ENCODE measurements at regions not wholly inside any gene's neighbourhood (a gene's known extent, or its start where the extent isn't known, plus 50 kb on each side); places are given as distances from the start of the nearest gene placed in this dataset.
"Not testable (repeated sequence)": the region's sequence is repeated elsewhere in the genome, so short reads cannot be mapped to it uniquely, and the experiment has no call there.

- intact Hi-C loops (cut with DNase I; ENCODE audit: low total_unique reads), result no loop called here
- TF ChIP-seq CTCF (IDR thresholded peaks at IDR 0.05) (no peak), POLR2A (IDR thresholded peaks at IDR 0.05) (no peak)
These were observed 334.9 kb upstream of the DAB2 start for GRCh38 chr5:39759701-39760100.

GRCh38 chr5:39758426-39758825, 333.6 kb upstream of the DAB2 start:
- intact Hi-C loops (cut with DNase I; ENCODE audit: low total_unique reads), result no loop called here
- 76 to 80% methylated on average over 3 of the region's 3 CpGs for WGBS, 2 donors
- no peak for DNase-seq (ENCODE audit: low spot score in 2 of 2)
- no peak for TF ChIP-seq CTCF (IDR thresholded peaks at IDR 0.05)
- no peak for TF ChIP-seq POLR2A (IDR thresholded peaks at IDR 0.05)
- H3K4me3 ChIP-seq (ENCODE audit: low read depth, poor library complexity, severe bottlenecking), result no peak overlapping the region

More at GRCh38 chr5:39759701-39760100, 334.9 kb upstream of the DAB2 start:
- no peak for DNase-seq (ENCODE audit: low spot score in 2 of 2)
- no peak overlapping the region for H3K4me3 ChIP-seq (ENCODE audit: low read depth, poor library complexity, severe bottlenecking)

DNA sequence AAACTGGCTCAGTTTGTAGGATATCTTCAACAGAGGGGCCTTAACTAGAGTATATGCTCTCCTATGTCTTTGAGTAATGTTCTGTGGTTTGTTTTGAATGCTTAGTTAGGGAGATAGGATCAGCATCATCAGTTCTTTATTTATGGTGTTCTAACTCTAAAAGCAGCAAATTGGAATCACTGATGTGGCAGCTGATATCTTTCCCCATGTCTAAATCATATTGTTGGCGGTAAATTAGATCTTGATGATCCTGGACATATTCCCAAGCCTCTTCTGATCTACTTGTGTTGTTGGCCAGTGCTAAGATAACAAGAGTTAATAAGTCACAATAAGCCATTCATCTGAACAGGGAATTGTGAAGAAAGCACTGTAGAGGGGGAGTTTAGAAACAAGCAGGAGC, 332.4 kb upstream of the DAB2 start:
- WGBS, 2 donors, result 69 to 88% methylated on average over 1 of the region's 1 CpG
- H3K4me3 ChIP-seq (ENCODE audit: low read depth, poor library complexity, severe bottlenecking), result no peak overlapping the region
- intact Hi-C loops (cut with DNase I; ENCODE audit: low total_unique reads), result no loop called here
- TF ChIP-seq CTCF (IDR thresholded peaks at IDR 0.05), result no peak
- TF ChIP-seq POLR2A (IDR thresholded peaks at IDR 0.05), result no peak
- DNase-seq (ENCODE audit: low spot score in 2 of 2), result no peak

GRCh38 chr5:39755986-39756385, 331.2 kb upstream of the DAB2 start:
- intact Hi-C loops (cut with DNase I; ENCODE audit: low total_unique reads), result no loop called here
- no peak overlapping the region for H3K4me3 ChIP-seq (ENCODE audit: low read depth, poor library complexity, severe bottlenecking)
- no peak for TF ChIP-seq CTCF (IDR thresholded peaks at IDR 0.05)
- no peak for TF ChIP-seq POLR2A (IDR thresholded peaks at IDR 0.05)
- no peak for DNase-seq (ENCODE audit: low spot score in 2 of 2)

DNA sequence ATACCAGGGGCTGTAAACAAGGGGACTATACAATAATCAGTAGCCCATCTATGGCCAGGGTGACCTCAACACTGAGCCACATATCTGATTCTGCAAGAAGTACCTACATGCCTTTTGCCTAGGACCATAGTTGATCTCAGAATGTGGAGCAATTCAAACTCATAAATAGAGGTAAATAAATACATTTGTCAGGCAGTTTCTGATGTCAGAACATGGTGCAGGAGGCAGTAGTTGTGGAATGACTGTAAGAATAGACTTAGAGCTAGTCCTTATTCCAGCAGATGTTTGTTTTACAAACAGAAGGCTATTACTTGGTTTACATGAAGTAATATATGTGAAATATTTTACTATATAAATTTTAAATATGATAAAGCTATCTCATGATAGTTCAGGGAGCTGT, 330.7 kb upstream of the DAB2 start:
- intact Hi-C loops (cut with DNase I; ENCODE audit: low total_unique reads), result no loop called here
- no peak for DNase-seq (ENCODE audit: low spot score in 2 of 2)
- TF ChIP-seq POLR2A (IDR thresholded peaks at IDR 0.05), result no peak
- no peak for TF ChIP-seq CTCF (IDR thresholded peaks at IDR 0.05)
- H3K4me3 ChIP-seq (ENCODE audit: low read depth, poor library complexity, severe bottlenecking), result no peak overlapping the region

DNA sequence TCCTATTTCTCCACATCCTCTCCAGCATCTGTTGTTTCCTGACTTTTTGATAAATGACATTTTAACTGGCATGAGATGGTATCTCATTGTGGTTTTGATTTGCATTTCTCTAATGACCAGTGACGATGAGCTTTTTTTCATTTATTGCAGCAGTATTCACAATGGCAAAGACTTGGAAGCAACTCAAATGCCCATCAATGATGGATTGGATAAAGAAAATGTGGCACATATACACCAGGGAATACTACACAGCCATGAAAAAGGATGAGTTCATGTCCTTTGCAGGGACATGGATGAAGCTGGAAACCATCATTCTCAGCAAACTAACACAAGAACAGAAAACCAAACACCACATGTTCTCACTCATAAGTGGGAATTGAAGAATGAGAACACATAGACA, 329.0 kb upstream of the DAB2 start:
- H3K4me3 ChIP-seq (ENCODE audit: low read depth, poor library complexity, severe bottlenecking); DNase-seq (ENCODE audit: low spot score in 2 of 2); intact Hi-C loops (cut with DNase I; ENCODE audit: low total_unique reads): not testable (repeated sequence)
- 88 to 94% methylated on average over 1 of the region's 1 CpG for WGBS, 2 donors
